Mesenchymal stem cell (in vitro differentiated cells and primary cell): ENCODE measurements at regions not wholly inside any gene's neighbourhood (a gene's known extent, or its start where the extent isn't known, plus 50 kb on each side); places are given as distances from the start of the nearest gene placed in this dataset.
"Not testable (repeated sequence)": the region's sequence is repeated elsewhere in the genome, so short reads cannot be mapped to it uniquely, and the experiment has no call there.

Experiments used
- DNase-seq: peaks from one replicate; pipeline ENCODE4 v3.0.0-alpha.2; 2013
- H2AFZ ChIP-seq: one replicate; pipeline ENCODE4 v1.6.1; 2013; ENCODE audit warnings: low read depth, mild to moderate bottlenecking, control low read depth, inconsistent platforms, low read length, moderate library complexity
- H2AK5ac ChIP-seq: 2 replicates; pipeline ENCODE4 v1.6.1; 2013; ENCODE audit warnings: low read length, moderate library complexity, mild to moderate bottlenecking, inconsistent platforms; ENCODE audit not compliant: severe bottlenecking
- H2BK120ac ChIP-seq: one replicate; pipeline ENCODE4 v1.6.1; 2013; ENCODE audit warnings: low read depth, mild to moderate bottlenecking, inconsistent platforms, low read length, moderate library complexity
- H2BK12ac ChIP-seq, 2 experiments: one replicate each; pipeline ENCODE4 v1.6.1; 2013; ENCODE audit warnings: inconsistent platforms in 2 of 2, low read length in 2 of 2, mild to moderate bottlenecking in 2 of 2, moderate library complexity in 2 of 2, control low read depth in 1 of 2
- H2BK15ac ChIP-seq: one replicate; pipeline ENCODE4 v1.6.1; 2013; ENCODE audit warnings: mild to moderate bottlenecking, low read depth, inconsistent platforms; ENCODE audit not compliant: poor library complexity, severe bottlenecking
- H2BK5ac ChIP-seq: 2 replicates; pipeline ENCODE4 v1.6.1; 2013; ENCODE audit warnings: low read depth, mild to moderate bottlenecking, low read length, control low read depth, inconsistent platforms; ENCODE audit not compliant: poor library complexity, severe bottlenecking
- H3K14ac ChIP-seq, 2 experiments: one replicate each; pipeline ENCODE4 v1.6.1; 2013; ENCODE audit warnings: inconsistent platforms in 2 of 2, low read length in 2 of 2, control low read depth in 1 of 2, mild to moderate bottlenecking in 1 of 2, moderate library complexity in 1 of 2
- H3K18ac ChIP-seq, 2 experiments: one replicate each; pipeline ENCODE4 v1.6.1; 2013; ENCODE audit warnings: inconsistent platforms in 2 of 2, low read length in 2 of 2, control low read depth in 1 of 2, low read depth in 1 of 2, mild to moderate bottlenecking in 1 of 2
- H3K23ac ChIP-seq, 2 experiments: one replicate each; pipeline ENCODE4 v1.6.1; 2013; ENCODE audit warnings: inconsistent platforms in 2 of 2, low read length in 2 of 2, mild to moderate bottlenecking in 2 of 2, moderate library complexity in 2 of 2, control low read depth in 1 of 2
- H3K27ac ChIP-seq: 2 replicates; pipeline ENCODE4 v1.5.1; 2013; ENCODE audit warnings: mild to moderate bottlenecking, moderate library complexity, low read length, control low read depth, inconsistent platforms; ENCODE audit not compliant: poor library complexity, severe bottlenecking
- H3K27me3 ChIP-seq, 2 experiments: 2 replicates each; pipeline versions ENCODE4 v1.6.1 to v1.7.0; 2013; ENCODE audit warnings: low read length in 2 of 2, mild to moderate bottlenecking in 2 of 2, moderate library complexity in 2 of 2, control low read depth in 1 of 2, inconsistent platforms in 1 of 2; ENCODE audit not compliant: control insufficient read depth in 1 of 2, insufficient read depth in 1 of 2
- H3K36me3 ChIP-seq, 2 experiments: 2 replicates each; pipeline versions ENCODE4 v1.6.1 to v1.7.0; 2013; ENCODE audit warnings: low read length in 2 of 2, control low read depth in 1 of 2, inconsistent platforms in 1 of 2, low read depth in 1 of 2, mild to moderate bottlenecking in 1 of 2; ENCODE audit not compliant: insufficient read depth in 2 of 2, control insufficient read depth in 1 of 2
- H3K4ac ChIP-seq, 2 experiments: one replicate each; pipeline ENCODE4 v1.6.1; 2013; ENCODE audit warnings: inconsistent platforms in 2 of 2, low read length in 2 of 2, mild to moderate bottlenecking in 2 of 2, moderate library complexity in 2 of 2, control low read depth in 1 of 2, low read depth in 1 of 2
- H3K4me1 ChIP-seq: 2 replicates; pipeline ENCODE4 v1.6.1; 2013; ENCODE audit warnings: low read depth, low read length, control low read depth; ENCODE audit not compliant: control insufficient read depth, insufficient read depth
- H3K4me2 ChIP-seq: 2 replicates; pipeline ENCODE4 v1.6.1; 2013; ENCODE audit warnings: low read length, mild to moderate bottlenecking, inconsistent platforms; ENCODE audit not compliant: poor library complexity, severe bottlenecking
- H3K4me3 ChIP-seq, 2 experiments: 2 replicates each; pipeline versions ENCODE4 v1.5.1 to v1.7.0; 2013; ENCODE audit warnings: low read length in 2 of 2, mild to moderate bottlenecking in 2 of 2, control low read depth in 1 of 2, low read depth in 1 of 2; ENCODE audit not compliant: insufficient read depth in 1 of 2
- H3K79me1 ChIP-seq: replicated peaks from 2 replicates; pipeline ENCODE4 v1.6.1; 2013; ENCODE audit warnings: mild to moderate bottlenecking, control low read depth, low read length, inconsistent platforms; ENCODE audit not compliant: poor library complexity, severe bottlenecking
- H3K9ac ChIP-seq: 2 replicates; pipeline ENCODE4 v1.7.0; 2013; ENCODE audit warnings: mild to moderate bottlenecking, low read length, moderate library complexity
- H3K9me3 ChIP-seq: 2 replicates; pipeline ENCODE4 v1.7.0; 2013; ENCODE audit warnings: mild to moderate bottlenecking, low read length; ENCODE audit not compliant: control insufficient read depth
- H4K8ac ChIP-seq: one replicate; pipeline ENCODE4 v1.6.1; 2013; ENCODE audit warnings: inconsistent platforms, mild to moderate bottlenecking, low read length, moderate library complexity
- H4K91ac ChIP-seq: one replicate; pipeline ENCODE4 v1.6.1; 2013; ENCODE audit warnings: mild to moderate bottlenecking, low read length, inconsistent platforms
- WGBS: methylation state at CpG from one replicate; pipeline ENCODE4 v1.1.7; 2013; ENCODE audit warnings: mixed read lengths; 5-methylcytosine and 5-hydroxymethylcytosine counted together

- no CpG with 5 or more reads among the region's 1 CpG for WGBS
Observed at GRCh38 chr3:21220944-21221343, 530.1 kb downstream of the ZNF385D start.

GRCh38 chr3:21216598-21216997 is 534.4 kb downstream of the ZNF385D start:
- no peak overlapping the region for H3K4me2 ChIP-seq
- H3K27me3 ChIP-seq: no peaks in the 10 kb centered on the region
- H3K36me3 ChIP-seq: no peaks in the 10 kb centered on the region
- WGBS: 38% methylated on average over 1 of the region's 1 CpG
- H2BK5ac ChIP-seq: no peak overlapping the region
- H3K23ac ChIP-seq: no peak overlapping the region
- H3K4me3 ChIP-seq: no peak overlapping the region
- H2AFZ ChIP-seq: no peak overlapping the region
- peaks cover 29% of the 10 kb centered on the region for H3K9me3 ChIP-seq
- H3K9ac ChIP-seq: no peak overlapping the region
- no peak overlapping the region for H2BK120ac ChIP-seq
- no peaks in the 10 kb centered on the region for H3K79me1 ChIP-seq
- no peak overlapping the region for H3K4ac ChIP-seq
- no peak overlapping the region for H4K8ac ChIP-seq
- no peak overlapping the region for H3K18ac ChIP-seq
- no peak overlapping the region for H2BK15ac ChIP-seq
- H3K14ac ChIP-seq: no peak overlapping the region
- no peak overlapping the region for H2BK12ac ChIP-seq
- H3K4me1 ChIP-seq: no peaks in the 10 kb centered on the region
- H2AK5ac ChIP-seq: no peak overlapping the region
- no peak overlapping the region for H3K27ac ChIP-seq
- DNase-seq: no peak
- H4K91ac ChIP-seq: no peak overlapping the region

More at GRCh38 chr3:21220944-21221343, 530.1 kb downstream of the ZNF385D start:
- Histone ChIP-seq H2BK5ac (no peak overlapping the region), H3K27me3 (no peaks in the 10 kb centered on the region), H3K14ac (no peak overlapping the region), H3K4me1 (no peaks in the 10 kb centered on the region), H2BK15ac (no peak overlapping the region), H3K23ac (no peak overlapping the region), H4K8ac (no peak overlapping the region), H2AK5ac (no peak overlapping the region), H3K4me2 (no peak overlapping the region), H2BK12ac (no peak overlapping the region), H3K79me1 (no peaks in the 10 kb centered on the region), H4K91ac (no peak overlapping the region), H3K9ac (no peak overlapping the region), H3K27ac (no peak overlapping the region), H2AFZ (no peak overlapping the region), H2BK120ac (no peak overlapping the region), H3K18ac (no peak overlapping the region), H3K36me3 (no peaks in the 10 kb centered on the region), H3K9me3 (peaks cover 9% of the 10 kb centered on the region), H3K4ac (no peak overlapping the region), H3K4me3 (no peak overlapping the region)
- no peak for DNase-seq

GRCh38 chr3:21204122-21204521 is 546.9 kb downstream of the ZNF385D start:
- not testable (repeated sequence) for H2BK12ac ChIP-seq, H3K4me2 ChIP-seq, H2BK120ac ChIP-seq, H2AK5ac ChIP-seq, H3K23ac ChIP-seq, H3K4ac ChIP-seq, H3K4me3 ChIP-seq, H2AFZ ChIP-seq, H3K18ac ChIP-seq, H2BK5ac ChIP-seq, H4K8ac ChIP-seq, H4K91ac ChIP-seq, H3K4me1 ChIP-seq, H3K36me3 ChIP-seq, H3K14ac ChIP-seq, H3K79me1 ChIP-seq, H3K27ac ChIP-seq, H3K27me3 ChIP-seq, H3K9ac ChIP-seq, DNase-seq, H2BK15ac ChIP-seq
- 40% methylated on average over 3 of the region's 3 CpGs for WGBS
- peaks cover 44% of the 10 kb centered on the region for H3K9me3 ChIP-seq

- no peak overlapping the region for H3K18ac ChIP-seq
Observed at GRCh38 chr3:21195203-21195602, 555.8 kb downstream of the ZNF385D start.

More at GRCh38 chr3:21195203-21195602, 555.8 kb downstream of the ZNF385D start:
- Histone ChIP-seq H2BK12ac (no peak overlapping the region), H3K4me2 (no peak overlapping the region), H3K14ac (no peak overlapping the region), H2BK5ac (no peak overlapping the region), H3K9ac (no peak overlapping the region), H3K4me1 (no peaks in the 10 kb centered on the region), H3K79me1 (no peaks in the 10 kb centered on the region), H3K36me3 (no peaks in the 10 kb centered on the region), H3K4me3 (no peak overlapping the region), H2BK15ac (no peak overlapping the region), H4K91ac (no peak overlapping the region), H3K23ac (no peak overlapping the region), H3K27ac (no peak overlapping the region), H2BK120ac (no peak overlapping the region), H2AFZ (no peak overlapping the region), H4K8ac (no peak overlapping the region), H3K4ac (no peak overlapping the region), H3K27me3 (no peaks in the 10 kb centered on the region), H3K9me3 (peaks cover 2% of the 10 kb centered on the region), H2AK5ac (no peak overlapping the region)
- no peak for DNase-seq
- 60% methylated on average over 1 of the region's 2 CpGs for WGBS
